Adrenal gland (tissue), 9 donors: ENCODE measurements at regions not wholly inside any gene's neighbourhood (a gene's known extent, or its start where the extent isn't known, plus 50 kb on each side); places are given as distances from the start of the nearest gene placed in this dataset.

ENCODE experiments used
- DNase-seq, 7 donors: peaks; one replicate each; pipeline ENCODE4 v3.0.0-alpha.2; 2019 to 2020
- H3K27ac ChIP-seq, 5 donors: fragments of 200-600 bp; sonication (generic) in 4 of 5; 1 replicate in 3 of 5; 2 replicates in 2 of 5; pipeline versions ENCODE4 v1.5.1 to v1.8.0; 2016 to 2020; ENCODE audit warnings: mild to moderate bottlenecking in 1 of 5
- H3K27me3 ChIP-seq: fragments of 200-600 bp; 2 replicates; pipeline ENCODE4 v1.8.0; 2021
- H3K36me3 ChIP-seq, 2 donors: fragments of 200-600 bp; replicated peaks in 1 of 2; 1 replicate in 1 of 2; 2 replicates in 1 of 2; pipeline versions ENCODE4 v1.5.1 to v1.8.0; 2018 to 2022
- H3K4me1 ChIP-seq, 2 donors: fragments of 200-600 bp; replicated peaks in 1 of 2; 1 replicate in 1 of 2; 2 replicates in 1 of 2; pipeline versions ENCODE4 v1.5.1 to v1.8.0; 2018 to 2021
- H3K4me3 ChIP-seq, 4 donors: fragments of 200-600 bp; sonication (generic) in 3 of 4; one replicate each; pipeline ENCODE4 v1.5.1; 2016 to 2018
- H3K9me3 ChIP-seq, 3 donors: fragments of 200-600 bp; sonication (generic) in 1 of 3; replicated peaks in 1 of 3; 1 replicate in 2 of 3; 2 replicates in 1 of 3; pipeline versions ENCODE4 v1.5.1 to v1.8.0; 2016 to 2021
- POLR2A ChIP-seq, 2 donors: fragments of 450-650 bp; IDR thresholded peaks; one replicate each; pipeline ENCODE4 v1.6.1; 2017; ENCODE audit warnings: antibody characterized with exemption in 2 of 2, mild to moderate bottlenecking in 2 of 2, moderate library complexity in 1 of 2
- WGBS, 4 donors: extraction: QIAGEN DNeasy Blood & Tissue Kit in 2 of 4; methylation state at CpG; one replicate each; pipeline versions ENCODE4 v1.1.5 to v1.1.7; 2013 to 2017; 5-methylcytosine and 5-hydroxymethylcytosine counted together
- intact Hi-C, 2 donors: fragments of 100-400 bp; cut with DNase I; formaldehyde crosslinking; loops; one replicate each; pipeline versions ENCODE4 v1.14.1 to v1.15.0; 2022 to 2023
- TF ChIP-seq, protein P1 (sequence below), 6 experiments: fragments of 450-650 bp in 4 of 6; fragments of 200-600 bp in 2 of 6; sonication (generic) in 1 of 6; IDR thresholded peaks; 1 replicate in 5 of 6; 2 replicates in 1 of 6; pipeline versions ENCODE4 v1.5.1 to v1.8.0; 2016 to 2021; ENCODE audit warnings: antibody characterized with exemption in 6 of 6, mild to moderate bottlenecking in 2 of 6, moderate library complexity in 1 of 6
- donor health status: healthy with polysubstance abuse.
- donor health status: Bipolar disorder and iron deficiency.
- donor health status: DM: yes; HTN: yes; CAD: no.
- donor health status: DM: no; HTN: no; CAD: no.
- donor health status: DM: no; HTN: no; CAD: no.

- no peak overlapping the region for H3K27ac ChIP-seq
- intact Hi-C loops: no loop called here
Observed at GRCh38 chr20:4443016-4443415, 193.9 kb upstream of the ADRA1D start.

GRCh38 chr20:4441871-4442270 lies 192.8 kb upstream of the ADRA1D start:
- intact Hi-C loops: no loop called here
- Histone ChIP-seq H3K27ac (no peak overlapping the region), H3K4me1 (no peaks in the 10 kb centered on the region), H3K36me3 (no peaks in the 10 kb centered on the region), H3K9me3 (no peaks in the 10 kb centered on the region), H3K4me3 (no peak overlapping the region), H3K27me3 (peaks cover 3% of the 10 kb centered on the region)
- TF ChIP-seq, protein P1, sequence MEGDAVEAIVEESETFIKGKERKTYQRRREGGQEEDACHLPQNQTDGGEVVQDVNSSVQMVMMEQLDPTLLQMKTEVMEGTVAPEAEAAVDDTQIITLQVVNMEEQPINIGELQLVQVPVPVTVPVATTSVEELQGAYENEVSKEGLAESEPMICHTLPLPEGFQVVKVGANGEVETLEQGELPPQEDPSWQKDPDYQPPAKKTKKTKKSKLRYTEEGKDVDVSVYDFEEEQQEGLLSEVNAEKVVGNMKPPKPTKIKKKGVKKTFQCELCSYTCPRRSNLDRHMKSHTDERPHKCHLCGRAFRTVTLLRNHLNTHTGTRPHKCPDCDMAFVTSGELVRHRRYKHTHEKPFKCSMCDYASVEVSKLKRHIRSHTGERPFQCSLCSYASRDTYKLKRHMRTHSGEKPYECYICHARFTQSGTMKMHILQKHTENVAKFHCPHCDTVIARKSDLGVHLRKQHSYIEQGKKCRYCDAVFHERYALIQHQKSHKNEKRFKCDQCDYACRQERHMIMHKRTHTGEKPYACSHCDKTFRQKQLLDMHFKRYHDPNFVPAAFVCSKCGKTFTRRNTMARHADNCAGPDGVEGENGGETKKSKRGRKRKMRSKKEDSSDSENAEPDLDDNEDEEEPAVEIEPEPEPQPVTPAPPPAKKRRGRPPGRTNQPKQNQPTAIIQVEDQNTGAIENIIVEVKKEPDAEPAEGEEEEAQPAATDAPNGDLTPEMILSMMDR (IDR thresholded peaks at IDR 0.05): no peak
- TF ChIP-seq POLR2A (IDR thresholded peaks at IDR 0.05): no peak
- no peak for DNase-seq
- WGBS, 4 donors: 82 to 90% (median 87%) methylated on average over 3 of the region's 3 CpGs

More at GRCh38 chr20:4443016-4443415, 193.9 kb upstream of the ADRA1D start:
- H3K4me1 ChIP-seq: no peaks in the 10 kb centered on the region
- no peak for DNase-seq
- no peaks in the 10 kb centered on the region for H3K36me3 ChIP-seq
- peaks cover 0 to 5% (median 0%) of the 10 kb centered on the region in 3 donors for H3K9me3 ChIP-seq
- WGBS, 4 donors: 65 to 75% (median 70%) methylated on average over 4 of the region's 4 CpGs
- no peak for TF ChIP-seq POLR2A (IDR thresholded peaks at IDR 0.05)
- TF ChIP-seq, protein P1 (IDR thresholded peaks at IDR 0.05): no peak
- H3K4me3 ChIP-seq: no peak overlapping the region
- H3K27me3 ChIP-seq: peaks cover 3% of the 10 kb centered on the region

DNA sequence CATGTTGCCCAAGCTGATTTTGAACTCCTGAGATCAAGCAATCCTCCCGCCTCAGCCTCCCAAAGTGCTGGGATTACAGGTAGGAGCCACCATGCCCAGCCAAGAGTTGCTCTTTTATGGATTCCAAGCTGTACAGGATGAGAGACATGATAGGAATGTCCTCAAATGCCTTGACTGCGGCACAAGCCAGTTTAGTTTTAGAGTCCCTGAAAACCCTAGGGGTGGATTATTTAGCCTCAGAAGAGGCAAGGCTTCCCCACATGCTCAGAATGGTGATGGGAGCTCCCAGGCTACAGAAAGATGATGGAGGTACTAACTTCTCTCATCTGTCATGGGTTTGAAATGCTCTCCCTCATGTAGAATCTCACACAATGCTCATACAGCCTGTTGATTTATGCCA lies 192.1 kb upstream of the ADRA1D start:
- no peak for TF ChIP-seq POLR2A (IDR thresholded peaks at IDR 0.05)
- TF ChIP-seq, protein P1 (IDR thresholded peaks at IDR 0.05): no peak
- Histone ChIP-seq H3K4me3 (no peak overlapping the region), H3K9me3 (no peaks in the 10 kb centered on the region), H3K27ac (no peak overlapping the region), H3K27me3 (peaks cover 3% of the 10 kb centered on the region), H3K4me1 (no peaks in the 10 kb centered on the region), H3K36me3 (no peaks in the 10 kb centered on the region)
- intact Hi-C loops: no loop called here
- DNase-seq: no peak
- 50 to 91% (median 84%) methylated on average over 1 to 2 of the region's 2 CpGs for WGBS, 4 donors

- DNase-seq: no peak
- TF ChIP-seq POLR2A (IDR thresholded peaks at IDR 0.05): no peak
- TF ChIP-seq, protein P1 (IDR thresholded peaks at IDR 0.05): no peak
- Histone ChIP-seq H3K27ac (no peak overlapping the region), H3K4me1 (no peaks in the 10 kb centered on the region), H3K27me3 (peaks cover 3% of the 10 kb centered on the region), H3K36me3 (no peaks in the 10 kb centered on the region), H3K9me3 (no peaks in the 10 kb centered on the region), H3K4me3 (no peak overlapping the region)
- intact Hi-C loops: no loop called here
- 58 to 70% (median 60%) methylated on average over 5 of the region's 5 CpGs for WGBS, 4 donors
Observed at GRCh38 chr20:4439461-4439860, 190.4 kb upstream of the ADRA1D start.
